Activated naive CD4-positive, alpha-beta T cell treated with anti-CD3 and anti-CD28 coated beads, Interleukin-2, amount 50 U/mL, for 72 hours (primary cell): ENCODE measurements at regions not wholly inside any gene's neighbourhood (a gene's known extent, or its start where the extent isn't known, plus 50 kb on each side); places are given as distances from the start of the nearest gene placed in this dataset.
"Not testable (repeated sequence)": the region's sequence is repeated elsewhere in the genome, so short reads cannot be mapped to it uniquely, and the experiment has no call there.

ENCODE experiments used
- ATAC-seq, 2 donors: fragments of 150-1000 bp; cut with Tn5 transposase; 2 replicates each; pipeline ENCODE4 v1.10.0; 2021; ENCODE audit warnings: mild to moderate bottlenecking in 2 of 2, moderate library complexity in 2 of 2
- DNase-seq, 2 donors: peaks; one replicate each; pipeline ENCODE4 v3.0.0; 2021 to 2022; ENCODE audit warnings: low spot score in 2 of 2
- H3K27ac Mint-ChIP-seq, 2 donors: one replicate each; pipeline ENCODE4 v1.8.0; 2022; ENCODE audit warnings: mild to moderate bottlenecking in 2 of 2, mixed read lengths in 2 of 2
- H3K36me3 Mint-ChIP-seq, 2 donors: one replicate each; pipeline ENCODE4 v1.8.0; 2022; ENCODE audit warnings: mixed read lengths in 2 of 2
- H3K9me3 Mint-ChIP-seq, 2 donors: one replicate each; pipeline ENCODE4 v1.8.0; 2022; ENCODE audit warnings: mixed read lengths in 2 of 2

DNA sequence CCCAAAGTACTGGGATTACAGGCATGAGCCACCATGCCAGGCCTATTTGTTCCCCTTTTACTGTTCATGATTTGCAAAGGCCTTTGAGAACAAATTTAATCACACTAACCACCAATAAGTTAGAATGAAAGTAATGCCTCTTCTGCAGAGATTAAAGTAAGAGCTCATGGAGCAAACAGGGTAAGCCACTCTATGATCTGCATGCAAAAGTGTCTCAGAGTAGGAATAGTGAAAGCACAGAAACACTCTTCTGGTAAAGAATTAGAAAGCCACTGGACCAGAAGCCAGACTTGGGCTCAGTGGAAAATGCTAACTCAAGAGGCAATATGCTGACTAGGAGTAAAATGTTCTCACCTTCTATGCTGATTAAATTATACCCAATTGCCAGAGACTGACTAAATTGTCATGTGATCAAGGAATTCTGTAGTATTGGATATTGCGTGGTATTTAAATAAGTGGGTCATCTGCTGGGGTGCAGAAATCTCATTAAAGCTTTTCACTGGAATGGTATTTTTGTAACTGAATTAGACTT, 235.3 kb upstream of the ERBB4 start:
- DNase-seq (no peak), ATAC-seq (no peak)
- Mint-ChIP-seq H3K36me3 (no peaks in the 10 kb centered on the region), H3K9me3 (no peaks in the 10 kb centered on the region), H3K27ac (no peak overlapping the region)

DNA sequence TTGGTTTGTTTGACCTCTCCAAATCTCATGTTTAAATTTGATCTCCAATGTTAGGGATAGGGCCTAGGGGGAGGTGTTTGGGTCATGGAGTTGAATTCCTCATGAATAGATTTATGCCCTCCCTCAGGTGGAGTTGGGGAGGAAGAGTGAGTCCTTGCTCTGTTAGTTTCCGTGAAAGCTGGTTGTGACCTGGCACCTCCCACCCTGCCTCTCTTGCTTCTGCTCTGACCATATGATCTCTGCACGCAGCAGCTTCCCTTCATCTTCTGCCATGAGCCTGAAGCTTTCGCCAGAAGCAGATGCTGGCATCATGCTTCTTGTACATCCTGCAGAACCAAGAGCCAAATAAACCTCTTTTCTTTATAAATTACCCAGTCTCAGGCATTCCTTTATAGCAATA, 231.6 kb upstream of the ERBB4 start:
- no peak for ATAC-seq
- Mint-ChIP-seq H3K27ac (no peak overlapping the region), H3K36me3 (no peaks in the 10 kb centered on the region), H3K9me3 (no peaks in the 10 kb centered on the region)
- no peak for DNase-seq

DNA sequence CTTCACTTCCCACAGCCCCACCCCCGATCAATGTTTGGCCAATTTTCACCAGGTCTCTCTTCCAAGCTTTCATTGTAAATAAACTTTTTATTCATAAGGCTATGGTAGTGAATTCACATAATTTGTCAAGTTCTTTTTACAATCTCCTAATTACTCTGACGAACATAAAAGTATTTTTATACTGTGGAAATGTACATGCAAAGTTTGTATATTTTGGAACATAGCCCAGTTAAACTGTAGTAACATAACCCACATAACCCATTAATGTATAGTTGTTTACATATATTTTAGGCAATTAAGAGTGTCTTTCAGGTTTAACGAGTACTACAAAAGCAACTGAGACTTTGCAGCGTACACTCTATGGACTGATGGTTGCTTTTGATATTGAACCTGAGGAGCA, 228.3 kb upstream of the ERBB4 start:
- no peak for DNase-seq
- Mint-ChIP-seq H3K27ac (no peak overlapping the region), H3K9me3 (peaks cover 0 to 4% of the 10 kb centered on the region in 2 donors), H3K36me3 (no peaks in the 10 kb centered on the region)
- ATAC-seq: no peak

DNA sequence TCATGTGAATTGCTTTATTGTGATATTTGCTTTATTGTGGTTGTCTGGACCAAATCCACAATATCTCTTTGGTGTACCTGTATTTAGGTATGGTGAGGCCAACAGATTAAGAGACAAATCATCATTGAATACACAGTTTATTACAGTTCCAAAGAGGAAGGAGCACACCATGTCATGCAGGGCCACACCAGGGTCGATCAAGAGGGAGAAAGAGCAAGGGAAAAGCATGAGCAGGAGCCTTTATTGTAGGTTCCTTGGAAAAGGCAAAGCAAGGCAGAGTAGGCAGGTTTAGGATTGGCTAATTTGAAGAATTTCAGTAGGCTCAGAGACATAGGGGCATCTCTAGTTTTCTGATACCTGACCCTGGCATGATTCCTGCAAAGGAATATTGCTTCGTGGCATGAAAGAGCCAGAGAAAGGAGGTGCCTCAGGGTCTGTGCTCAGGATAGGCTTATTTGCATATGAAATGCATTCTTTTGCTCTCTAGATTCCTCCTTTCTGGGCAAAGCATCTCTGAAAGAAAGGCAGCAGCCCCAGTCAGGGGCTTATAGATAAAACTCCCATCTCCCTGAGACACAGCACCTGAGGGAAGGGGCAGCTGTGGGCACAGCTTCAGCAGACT, 214.2 kb upstream of the ERBB4 start:
- Mint-ChIP-seq H3K36me3 (peaks cover 0 to 26% of the 10 kb centered on the region in 2 donors), H3K9me3 (peaks cover 21 to 25% of the 10 kb centered on the region in 2 donors), H3K27ac (no peak overlapping the region)
- ATAC-seq (no peak), DNase-seq (no peak)

DNA sequence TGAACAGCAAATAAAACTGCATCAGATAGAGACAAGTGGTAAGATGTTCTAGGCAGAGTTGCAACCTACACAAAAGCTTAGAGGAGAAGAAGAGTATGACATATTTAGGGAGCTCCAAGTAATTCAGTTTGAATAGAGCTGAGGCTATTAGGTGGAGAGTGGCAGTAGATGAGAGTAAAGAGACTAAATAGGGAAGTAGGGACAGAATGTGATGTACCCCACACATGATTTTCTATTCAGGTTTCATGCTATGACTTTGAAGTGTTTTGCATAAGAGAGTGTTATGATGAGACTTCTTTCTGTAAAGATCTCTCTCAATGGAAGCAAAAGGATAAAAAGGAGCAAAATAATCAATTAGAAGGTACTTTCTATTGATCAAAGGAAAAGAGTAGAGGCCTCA, 206.8 kb upstream of the ERBB4 start:
- no peaks in the 10 kb centered on the region for H3K36me3 Mint-ChIP-seq
- peaks cover 2 to 8% of the 10 kb centered on the region in 2 donors for H3K9me3 Mint-ChIP-seq
- ATAC-seq (no peak), DNase-seq (no peak)
- H3K27ac Mint-ChIP-seq: no peak overlapping the region

DNA sequence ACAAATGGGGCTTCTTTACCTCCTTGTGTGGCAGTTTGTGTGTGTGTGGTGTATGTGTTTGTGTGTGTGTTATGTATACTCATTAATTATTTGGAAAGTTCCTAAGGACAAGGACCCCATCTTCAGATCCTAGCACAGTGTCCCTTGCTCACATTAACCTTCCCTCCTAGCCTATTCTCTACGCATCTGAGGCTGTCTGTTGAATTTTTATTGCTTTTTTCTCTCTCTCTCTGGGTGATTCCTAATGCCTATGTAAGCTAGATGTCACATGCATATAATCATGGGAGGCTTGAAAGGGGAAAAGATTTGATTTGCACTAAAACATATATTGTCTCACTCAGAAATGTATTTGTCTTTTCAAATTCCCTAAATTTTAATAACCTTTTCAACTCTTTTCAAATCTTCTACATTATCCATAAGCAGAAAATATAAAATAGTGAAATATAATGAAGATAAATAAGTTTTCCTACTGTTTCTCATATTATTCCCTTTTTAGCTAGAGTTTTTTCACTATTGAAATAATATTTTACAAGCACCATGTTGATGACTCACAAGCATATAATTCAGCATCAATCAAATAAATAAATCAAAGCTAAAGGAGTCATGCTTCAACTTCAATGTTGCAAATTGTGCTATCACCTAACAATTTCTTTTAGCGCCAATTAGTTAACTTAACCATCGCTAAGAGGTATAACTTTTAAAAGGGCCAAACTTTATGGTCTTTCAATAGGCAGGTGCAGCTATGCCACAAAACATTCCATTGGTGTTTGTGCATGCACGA, 199.0 kb upstream of the ERBB4 start:
- ATAC-seq: no peak
- H3K27ac Mint-ChIP-seq: no peak overlapping the region
- DNase-seq: no peak
- no peaks in the 10 kb centered on the region for H3K9me3 Mint-ChIP-seq
- no peaks in the 10 kb centered on the region for H3K36me3 Mint-ChIP-seq

DNA sequence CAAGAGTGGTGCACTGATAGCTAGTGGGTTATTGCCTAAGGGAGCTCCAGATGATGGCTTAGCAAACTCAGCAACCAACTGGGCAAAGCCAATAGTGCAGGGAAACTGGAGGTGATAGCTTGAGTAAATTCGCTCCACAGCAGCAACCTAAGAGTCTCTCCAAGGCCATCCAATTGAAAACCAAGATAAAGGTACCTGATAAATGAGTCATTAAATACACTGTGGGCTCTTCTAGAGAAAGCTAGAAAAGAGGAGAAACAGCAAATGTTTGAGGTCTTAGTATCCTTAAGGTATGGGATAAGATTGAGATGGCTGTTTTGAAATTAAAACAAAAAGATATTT, 197.8 kb upstream of the ERBB4 start:
- Mint-ChIP-seq H3K27ac (no peak overlapping the region), H3K36me3 (no peaks in the 10 kb centered on the region), H3K9me3 (no peaks in the 10 kb centered on the region)
- ATAC-seq (no peak), DNase-seq (no peak)

DNA sequence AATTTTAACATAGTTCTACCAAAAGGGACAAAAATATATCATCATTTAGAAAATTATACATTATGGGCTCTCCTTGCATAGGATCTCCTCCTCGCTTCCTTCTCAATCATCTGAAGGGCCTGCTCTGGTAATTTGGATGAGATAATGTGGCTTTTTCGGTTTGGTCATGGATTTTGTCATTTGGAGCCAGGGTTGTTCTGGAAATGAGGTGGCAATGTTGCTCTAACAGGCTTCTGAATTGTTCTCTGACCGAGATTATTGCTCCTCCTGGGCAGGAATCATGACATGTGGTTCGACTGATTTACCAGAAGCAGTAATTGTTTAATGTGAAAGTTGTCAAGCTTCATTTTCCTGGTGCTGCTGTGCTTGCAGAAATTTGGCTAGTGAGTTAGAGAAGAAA, 194.7 kb upstream of the ERBB4 start:
- H3K36me3 Mint-ChIP-seq: no peaks in the 10 kb centered on the region
- no peak overlapping the region for H3K27ac Mint-ChIP-seq
- DNase-seq (no peak), ATAC-seq (no peak)
- H3K9me3 Mint-ChIP-seq: no peaks in the 10 kb centered on the region

DNA sequence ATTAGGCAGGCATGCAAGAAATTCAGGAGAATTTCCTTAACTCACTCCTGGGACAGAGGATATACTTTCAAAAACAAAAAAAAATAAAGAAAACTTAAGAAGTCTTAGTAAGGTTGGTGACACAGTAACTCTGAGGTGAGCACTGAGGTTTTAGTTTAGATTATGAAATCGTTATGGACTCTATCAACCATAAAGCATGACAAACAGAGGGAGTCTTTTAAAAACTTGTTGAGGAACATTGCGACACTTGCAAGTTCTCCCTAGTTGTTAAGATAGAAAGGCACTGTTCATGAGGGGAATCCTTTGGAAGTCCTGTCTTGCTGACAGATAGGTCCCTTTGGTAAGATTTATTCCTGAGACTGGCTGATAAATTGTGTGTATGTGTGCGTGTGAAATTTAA, 194.3 kb upstream of the ERBB4 start:
- ATAC-seq (no peak), DNase-seq (no peak)
- H3K36me3 Mint-ChIP-seq: no peaks in the 10 kb centered on the region
- H3K9me3 Mint-ChIP-seq: no peaks in the 10 kb centered on the region
- no peak overlapping the region for H3K27ac Mint-ChIP-seq

DNA sequence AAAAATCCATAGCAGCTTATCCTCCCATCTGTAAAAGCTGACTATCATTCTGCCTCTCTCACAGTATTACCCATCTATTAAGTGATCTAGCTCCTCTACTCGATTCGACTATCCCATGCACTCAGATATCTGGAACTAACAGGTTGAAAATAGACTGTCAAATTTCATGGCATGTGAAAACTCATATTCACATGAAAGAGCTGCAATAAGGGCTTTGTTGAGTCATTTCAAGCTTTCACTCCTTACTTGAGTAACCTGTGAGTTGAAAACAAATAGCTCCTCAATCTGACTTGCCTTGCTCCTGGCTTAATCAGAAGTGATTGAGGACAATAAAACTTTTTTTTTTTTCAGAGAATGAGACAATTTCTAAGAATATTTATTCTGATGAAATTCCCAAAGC, 192.4 kb upstream of the ERBB4 start:
- Mint-ChIP-seq H3K36me3 (no peaks in the 10 kb centered on the region), H3K9me3 (no peaks in the 10 kb centered on the region), H3K27ac (no peak overlapping the region)
- ATAC-seq (peak; percentile 60 to 89), DNase-seq (no peak)

DNA sequence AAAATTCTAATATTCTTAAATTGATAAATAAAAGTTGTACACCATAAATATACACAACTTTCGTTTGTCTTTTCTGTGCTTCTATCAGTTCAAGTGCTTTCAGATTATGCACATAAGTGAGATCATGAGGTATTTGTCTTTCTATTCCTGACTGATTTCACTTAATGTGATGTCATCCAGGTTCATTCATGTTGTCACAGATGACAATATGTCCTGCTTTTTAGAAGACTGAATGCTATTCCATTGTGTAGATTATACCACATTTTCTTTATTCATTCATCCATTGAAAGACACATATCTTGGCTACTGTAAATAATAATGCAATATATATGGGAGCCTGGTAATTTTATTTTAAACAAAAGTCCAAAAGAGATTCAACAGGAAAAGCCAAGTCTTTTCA, 190.1 kb upstream of the ERBB4 start:
- Mint-ChIP-seq H3K36me3 (no peaks in the 10 kb centered on the region), H3K27ac (no peak overlapping the region)

DNA sequence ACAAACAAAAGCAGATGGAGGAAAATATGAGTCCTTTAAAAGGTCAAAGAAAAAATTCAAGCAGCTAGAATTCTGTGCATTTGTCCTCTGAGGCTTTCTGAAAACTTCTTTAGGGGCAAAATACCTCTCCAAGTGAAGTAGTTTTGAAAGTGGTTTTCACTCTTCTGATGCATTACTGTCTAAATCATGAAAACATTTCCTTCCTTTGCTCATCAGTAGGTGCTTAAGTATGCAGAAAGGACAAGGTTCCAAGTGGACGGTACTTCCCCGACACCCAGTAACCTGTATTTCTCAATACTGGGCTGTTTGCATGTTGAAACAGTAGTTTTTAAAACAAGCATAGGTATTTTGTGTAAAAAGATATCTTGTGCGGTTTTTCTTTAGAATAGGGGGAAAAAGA, 189.1 kb upstream of the ERBB4 start:
- H3K9me3 Mint-ChIP-seq: peaks cover 3 to 4% of the 10 kb centered on the region in 2 donors
- ATAC-seq: peak; percentile 65 to 71
- DNase-seq: no peak
- no peaks in the 10 kb centered on the region for H3K36me3 Mint-ChIP-seq
- no peak overlapping the region for H3K27ac Mint-ChIP-seq

More for the DNA sequence above, 190.1 kb upstream of the ERBB4 start:
- no peak for DNase-seq
- no peak for ATAC-seq
- peaks cover 3 to 4% of the 10 kb centered on the region in 2 donors for H3K9me3 Mint-ChIP-seq

DNA sequence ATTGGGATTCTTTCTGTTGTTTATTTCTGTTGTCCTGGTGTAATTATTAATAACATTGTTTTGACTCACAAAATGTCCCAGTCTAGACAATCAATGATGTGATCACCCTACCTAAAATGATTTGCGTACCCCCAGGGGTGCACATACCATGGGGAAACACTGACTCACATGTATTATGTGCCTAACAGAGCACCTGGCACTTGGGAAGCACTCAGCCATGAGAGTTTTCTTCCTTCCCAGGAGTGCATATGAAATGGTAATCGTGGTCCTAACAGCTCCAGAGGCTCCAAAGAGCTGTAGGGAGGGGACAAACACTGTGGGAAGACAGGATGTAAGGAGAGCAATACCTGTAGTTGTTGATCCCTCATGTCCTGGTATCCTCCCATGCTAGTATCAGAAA, 187.8 kb upstream of the ERBB4 start:
- no peak for ATAC-seq
- no peak overlapping the region for H3K27ac Mint-ChIP-seq
- H3K36me3 Mint-ChIP-seq: no peaks in the 10 kb centered on the region
- no peak for DNase-seq
- peaks cover 3 to 12% of the 10 kb centered on the region in 2 donors for H3K9me3 Mint-ChIP-seq

DNA sequence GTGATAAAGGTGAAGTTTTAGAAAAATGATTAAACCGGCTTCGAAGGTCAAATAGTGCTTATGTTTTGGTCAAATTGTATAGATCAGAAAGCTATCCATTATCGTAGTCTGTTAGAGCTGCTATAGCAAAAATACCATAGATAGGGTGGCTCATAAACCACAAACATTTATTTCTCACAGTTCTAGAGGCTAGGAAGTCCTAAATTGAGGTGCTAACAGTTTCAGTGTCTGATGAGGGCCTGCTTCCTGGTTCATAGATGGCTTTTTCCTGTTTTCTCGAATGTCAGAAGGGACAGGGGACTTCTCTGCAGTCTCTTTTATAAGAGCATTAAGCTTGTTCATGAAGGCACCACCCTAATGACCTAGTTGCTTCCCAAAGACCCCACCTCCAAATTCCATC, 186.6 kb upstream of the ERBB4 start:
- no peaks in the 10 kb centered on the region for H3K36me3 Mint-ChIP-seq
- no peak for ATAC-seq

DNA sequence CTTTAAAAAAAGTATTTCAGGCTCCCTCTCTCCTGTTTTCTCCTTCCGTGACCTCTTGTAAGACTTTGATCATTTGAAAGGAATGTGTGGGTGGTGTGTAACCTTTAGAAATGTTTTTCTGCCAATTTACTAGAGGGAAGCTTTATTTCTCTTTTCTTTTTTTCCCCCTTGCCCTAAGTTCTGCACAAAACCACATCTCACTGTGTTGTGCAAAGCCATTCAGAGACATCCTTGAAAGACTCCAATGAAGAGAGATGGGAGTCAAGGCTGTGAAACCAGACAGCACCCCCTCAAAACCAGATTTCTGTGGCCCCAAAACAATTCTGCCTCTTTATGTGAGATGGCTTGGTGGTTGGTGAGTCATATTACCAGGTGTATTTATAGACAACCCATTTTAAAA, 184.6 kb upstream of the ERBB4 start:
- DNase-seq (no peak), ATAC-seq (no peak)
- H3K9me3 Mint-ChIP-seq: peaks cover 9 to 13% of the 10 kb centered on the region in 2 donors
- H3K36me3 Mint-ChIP-seq: no peaks in the 10 kb centered on the region
- H3K27ac Mint-ChIP-seq: no peak overlapping the region

More for the DNA sequence above, 186.6 kb upstream of the ERBB4 start:
- Mint-ChIP-seq H3K27ac (no peak overlapping the region), H3K9me3 (peaks cover 8 to 13% of the 10 kb centered on the region in 2 donors)
- DNase-seq: no peak

DNA sequence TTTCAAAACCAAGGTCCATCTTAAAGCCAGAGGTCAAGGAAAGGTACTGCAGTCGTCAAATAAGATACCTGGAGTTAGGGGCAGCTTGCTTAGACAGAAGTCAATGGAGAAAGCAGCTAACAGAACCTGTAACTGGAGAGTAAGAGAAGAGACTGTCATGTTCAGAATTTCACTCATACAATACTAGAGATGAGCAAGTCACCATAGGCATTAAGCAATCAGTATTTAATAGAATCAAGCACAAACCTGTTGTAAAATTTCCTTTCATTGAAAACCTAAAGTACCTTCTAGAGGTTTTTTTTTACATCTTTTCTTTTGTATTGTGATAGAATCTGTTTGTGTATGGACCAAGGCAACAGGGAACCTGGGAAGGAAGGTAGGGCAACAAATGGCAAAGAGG, 183.4 kb upstream of the ERBB4 start:
- ATAC-seq (no peak), DNase-seq (no peak)
- H3K36me3 Mint-ChIP-seq: peaks cover 0 to 4% of the 10 kb centered on the region in 2 donors
- no peak overlapping the region for H3K27ac Mint-ChIP-seq
- H3K9me3 Mint-ChIP-seq: peaks cover 16 to 18% of the 10 kb centered on the region in 2 donors

DNA sequence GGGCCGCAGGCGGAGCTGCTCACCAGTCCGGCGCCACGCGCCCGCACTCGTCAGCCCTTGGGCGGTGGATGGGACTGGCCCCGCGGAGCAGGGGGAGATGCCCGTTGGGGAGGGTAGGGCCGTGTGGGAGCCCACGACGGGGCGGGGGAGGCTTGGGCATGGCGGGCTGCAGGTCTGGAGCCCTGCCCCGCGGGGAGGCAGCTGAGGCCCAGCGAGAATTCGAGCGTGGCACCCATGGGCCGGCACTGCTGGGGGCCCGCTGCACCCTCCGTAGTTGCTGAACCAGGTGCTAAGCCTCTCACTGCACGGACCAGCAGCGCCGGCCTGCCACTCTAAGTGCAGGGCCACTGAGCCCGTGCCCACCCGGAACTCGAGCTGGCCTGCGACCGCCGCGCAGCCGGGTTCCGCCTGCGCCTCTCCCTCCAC, 182.4 kb upstream of the ERBB4 start:
- DNase-seq (no peak), ATAC-seq (no peak)
- Mint-ChIP-seq H3K36me3 (peaks cover 0 to 4% of the 10 kb centered on the region in 2 donors), H3K9me3 (peaks cover 16 to 18% of the 10 kb centered on the region in 2 donors), H3K27ac (no peak overlapping the region)

DNA sequence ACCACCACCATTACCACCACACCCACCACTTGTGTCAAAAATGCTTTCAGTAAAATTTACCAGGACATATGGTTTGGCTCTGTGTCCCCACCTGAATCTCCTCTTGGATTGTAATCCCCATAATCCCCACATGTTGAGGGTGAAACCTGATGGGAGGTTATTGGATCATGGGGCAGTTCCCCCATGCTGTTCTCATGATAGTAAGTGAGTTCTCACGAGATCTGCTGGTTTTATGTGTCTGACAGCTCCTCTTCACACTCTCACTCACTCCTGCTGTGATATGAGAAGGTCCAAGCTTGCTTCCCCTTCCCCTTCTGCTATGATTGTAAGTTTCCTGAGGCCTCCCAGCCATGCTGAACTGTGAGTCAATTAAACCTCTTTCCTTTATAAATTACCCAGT, 176.8 kb upstream of the ERBB4 start:
- ATAC-seq, DNase-seq, H3K36me3 Mint-ChIP-seq, H3K27ac Mint-ChIP-seq: not testable (repeated sequence)
- H3K9me3 Mint-ChIP-seq: peaks cover 5 to 10% of the 10 kb centered on the region in 2 donors
